Thyroid gland (tissue), 4 donors: ENCODE measurements at regions not wholly inside any gene's neighbourhood (a gene's known extent, or its start where the extent isn't known, plus 50 kb on each side); places are given as distances from the start of the nearest gene placed in this dataset.

Source experiments
- CTCF ChIP-seq, 6 experiments: fragments of 200-600 bp in 3 of 6; fragments of 450-650 bp in 3 of 6; sonication (generic) in 3 of 6; IDR thresholded peaks; one replicate each; pipeline ENCODE4 v1.5.1; 2016 to 2019; ENCODE audit warnings: antibody characterized with exemption in 6 of 6, mild to moderate bottlenecking in 2 of 6, inconsistent platforms in 1 of 6, moderate library complexity in 1 of 6
- POLR2A ChIP-seq, 2 donors: fragments of 450-650 bp; IDR thresholded peaks; one replicate each; pipeline ENCODE4 v1.6.1; 2017; ENCODE audit warnings: antibody characterized with exemption in 2 of 2, mild to moderate bottlenecking in 2 of 2, moderate library complexity in 1 of 2

- no peak for TF ChIP-seq CTCF (IDR thresholded peaks at IDR 0.05)
- TF ChIP-seq POLR2A (IDR thresholded peaks at IDR 0.05): no peak
Observed at GRCh38 chrX:77347572-77347971, 99.6 kb upstream of the FGF16 start.
